22Rv1 (cell line): ENCODE measurements at regions not wholly inside any gene's neighbourhood (a gene's known extent, or its start where the extent isn't known, plus 50 kb on each side); places are given as distances from the start of the nearest gene placed in this dataset.

Experiments used
- H3K27ac ChIP-seq: fragments of 450-650 bp; 2 replicates; pipeline ENCODE4 v1.5.1; 2017
- ZFX ChIP-seq: fragments of 450-650 bp; IDR thresholded peaks from 2 replicates; pipeline ENCODE4 v1.6.1; 2017; ENCODE audit warnings: antibody characterized with exemption, borderline replicate concordance
- TF ChIP-seq, protein P1 (sequence below): fragments of 450-650 bp; IDR thresholded peaks from 2 replicates; pipeline ENCODE4 v1.5.1; 2017; ENCODE audit warnings: mild to moderate bottlenecking

DNA sequence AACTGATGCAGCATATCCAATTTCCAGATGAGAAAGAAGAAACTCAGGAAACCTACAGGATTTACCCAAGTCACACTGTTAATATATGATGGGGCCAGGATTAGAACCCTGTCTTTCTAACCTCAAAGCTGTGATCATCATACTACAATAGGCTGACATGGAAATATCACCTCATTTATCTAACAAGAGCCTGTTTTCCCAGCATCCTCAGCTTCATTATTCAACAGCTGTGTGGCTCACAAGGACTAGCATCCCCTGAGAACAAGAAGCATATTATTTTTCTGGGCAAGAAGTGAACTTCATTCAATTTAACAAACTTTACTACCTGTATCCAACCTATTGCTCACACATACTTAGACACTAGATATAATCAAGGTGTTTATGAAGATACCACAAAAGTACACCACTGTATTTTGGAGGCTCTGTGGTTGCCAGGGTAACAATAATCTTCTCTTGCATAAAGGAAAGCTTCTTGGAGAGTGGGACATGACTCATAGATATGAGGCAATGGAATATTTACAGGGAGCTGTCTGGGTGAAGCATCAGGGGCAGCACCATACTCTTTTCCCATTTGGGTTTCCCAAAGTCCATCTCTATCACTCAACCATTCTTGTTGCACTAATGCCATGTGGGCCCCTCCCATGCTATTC, 218.2 kb downstream of the RAD51AP2 start:
- no peak for TF ChIP-seq ZFX
- H3K27ac ChIP-seq = no peak overlapping the region

DNA sequence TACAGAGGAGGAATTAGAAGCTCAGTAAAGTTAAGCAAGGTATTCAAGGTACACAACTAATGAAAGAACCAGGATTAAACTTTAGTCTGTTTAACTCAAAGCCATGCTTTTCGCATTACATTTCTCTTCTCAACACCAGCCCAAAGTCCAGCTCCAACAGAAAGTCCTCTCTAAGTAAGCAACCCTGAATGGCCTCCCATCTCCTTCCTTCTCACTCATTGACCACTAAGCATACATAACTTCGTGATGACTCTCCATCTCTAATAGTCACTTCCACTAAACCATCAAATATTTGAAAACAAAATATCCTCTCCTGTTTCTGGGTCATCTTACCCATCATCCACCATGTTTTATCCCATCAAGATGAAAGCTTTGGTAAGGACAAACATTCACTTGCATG, 219.8 kb downstream of the RAD51AP2 start:
- no peak overlapping the region for H3K27ac ChIP-seq
- TF ChIP-seq ZFX = no peak
- TF ChIP-seq, protein P1, sequence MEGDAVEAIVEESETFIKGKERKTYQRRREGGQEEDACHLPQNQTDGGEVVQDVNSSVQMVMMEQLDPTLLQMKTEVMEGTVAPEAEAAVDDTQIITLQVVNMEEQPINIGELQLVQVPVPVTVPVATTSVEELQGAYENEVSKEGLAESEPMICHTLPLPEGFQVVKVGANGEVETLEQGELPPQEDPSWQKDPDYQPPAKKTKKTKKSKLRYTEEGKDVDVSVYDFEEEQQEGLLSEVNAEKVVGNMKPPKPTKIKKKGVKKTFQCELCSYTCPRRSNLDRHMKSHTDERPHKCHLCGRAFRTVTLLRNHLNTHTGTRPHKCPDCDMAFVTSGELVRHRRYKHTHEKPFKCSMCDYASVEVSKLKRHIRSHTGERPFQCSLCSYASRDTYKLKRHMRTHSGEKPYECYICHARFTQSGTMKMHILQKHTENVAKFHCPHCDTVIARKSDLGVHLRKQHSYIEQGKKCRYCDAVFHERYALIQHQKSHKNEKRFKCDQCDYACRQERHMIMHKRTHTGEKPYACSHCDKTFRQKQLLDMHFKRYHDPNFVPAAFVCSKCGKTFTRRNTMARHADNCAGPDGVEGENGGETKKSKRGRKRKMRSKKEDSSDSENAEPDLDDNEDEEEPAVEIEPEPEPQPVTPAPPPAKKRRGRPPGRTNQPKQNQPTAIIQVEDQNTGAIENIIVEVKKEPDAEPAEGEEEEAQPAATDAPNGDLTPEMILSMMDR = no peak

DNA sequence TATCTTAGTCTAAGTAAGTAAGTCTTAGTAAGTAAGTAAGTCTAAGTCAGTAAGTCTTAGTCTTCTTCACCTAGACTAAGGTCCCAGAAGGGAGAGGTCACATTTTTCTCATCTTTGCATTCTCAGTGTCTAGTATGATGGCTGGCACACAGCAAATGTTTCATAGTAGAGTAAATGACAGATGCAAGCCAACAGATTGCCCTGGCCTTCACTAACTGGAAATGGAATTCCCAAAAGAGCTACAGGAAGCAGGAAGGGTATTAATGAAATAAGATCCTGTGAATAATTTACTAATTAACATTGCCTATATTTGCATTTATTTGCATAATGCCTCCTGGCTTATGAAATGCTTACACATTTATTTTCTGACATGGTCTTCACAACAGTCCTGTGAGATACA, 221.6 kb downstream of the RAD51AP2 start:
- no peak for TF ChIP-seq ZFX
- TF ChIP-seq, protein P1 = no peak
- H3K27ac ChIP-seq = no peak overlapping the region

DNA sequence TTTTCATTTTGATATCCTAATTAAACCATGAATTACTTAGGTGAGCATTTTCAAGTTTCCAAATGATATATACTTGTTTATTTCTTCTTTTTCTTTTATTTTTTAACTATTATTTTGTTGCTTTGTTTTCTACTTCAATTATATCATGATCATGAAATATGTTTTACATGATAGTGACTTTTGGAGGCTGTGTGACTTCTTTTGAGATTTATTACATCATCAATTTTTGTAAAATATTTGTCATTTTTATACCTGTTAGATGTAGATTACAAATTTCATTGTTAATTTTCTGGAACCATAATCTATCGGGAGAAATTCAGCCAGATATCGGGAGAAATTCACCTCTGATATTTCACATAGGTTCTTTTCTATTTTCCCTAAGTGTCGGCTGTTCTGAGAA, 228.6 kb downstream of the RAD51AP2 start:
- TF ChIP-seq, protein P1 = no peak
- no peak for TF ChIP-seq ZFX
- no peak overlapping the region for H3K27ac ChIP-seq

DNA sequence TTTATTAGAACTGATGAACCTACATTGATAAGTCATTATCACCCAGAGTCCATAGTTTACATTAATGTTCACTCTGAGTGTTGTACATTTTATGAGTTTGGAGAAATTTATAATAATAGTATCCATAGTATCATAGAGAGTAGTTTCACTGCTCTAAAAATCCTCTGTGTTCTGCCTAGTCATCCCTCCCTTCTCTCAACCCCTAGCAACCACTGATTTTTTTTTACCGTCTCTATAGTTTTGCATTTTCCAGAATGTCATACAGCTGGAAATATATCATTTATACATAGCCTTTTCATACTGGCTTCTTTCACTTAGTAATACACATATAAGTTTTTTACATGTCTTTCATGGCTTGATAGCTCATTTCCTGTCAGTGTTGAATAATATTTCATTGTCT, 231.1 kb downstream of the RAD51AP2 start:
- TF ChIP-seq ZFX = no peak
- TF ChIP-seq, protein P1 = no peak

DNA sequence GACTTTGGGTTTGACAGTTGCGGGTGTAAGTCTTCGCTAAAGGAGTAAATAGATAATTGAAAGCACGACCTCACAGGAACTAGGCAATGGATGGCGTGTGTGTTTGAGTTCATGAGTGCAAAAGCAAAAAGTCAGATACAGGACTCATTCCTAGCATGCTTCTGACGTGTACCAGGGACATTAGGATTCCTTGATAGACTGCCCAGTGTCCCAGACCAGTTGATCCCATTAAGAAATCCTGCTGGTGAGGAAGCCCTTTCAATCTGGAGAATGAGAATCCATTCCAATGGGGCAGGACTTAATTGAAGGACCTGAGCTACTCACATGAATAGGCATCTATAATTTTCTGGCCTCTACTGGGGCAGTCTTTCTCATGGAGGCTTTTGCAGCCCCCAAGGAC, 235.4 kb downstream of the RAD51AP2 start:
- H3K27ac ChIP-seq = no peak overlapping the region
- TF ChIP-seq, protein P1 = no peak
- no peak for TF ChIP-seq ZFX

More for the DNA sequence above, 231.1 kb downstream of the RAD51AP2 start:
- no peak overlapping the region for H3K27ac ChIP-seq

DNA sequence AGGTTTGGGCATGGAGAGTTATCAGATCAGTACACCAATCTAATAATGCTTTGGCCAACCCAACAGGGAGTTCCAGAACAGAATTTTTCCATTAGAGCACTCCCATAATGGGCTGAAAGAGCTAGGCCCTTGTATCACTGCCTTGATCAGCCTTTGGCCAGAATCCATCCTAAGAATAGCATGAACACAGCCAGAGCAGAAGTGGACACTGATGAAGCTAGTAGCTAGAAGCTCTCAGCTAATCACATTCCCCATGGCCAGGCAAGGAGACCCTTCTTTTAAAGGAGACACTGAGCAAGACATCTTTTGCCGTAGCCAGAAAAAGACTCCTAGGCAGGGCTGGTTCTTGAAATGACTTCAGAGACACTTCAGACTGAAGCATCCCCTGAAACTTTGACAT, 236.0 kb downstream of the RAD51AP2 start:
- no peak for TF ChIP-seq ZFX
- TF ChIP-seq, protein P1 = no peak
- H3K27ac ChIP-seq = no peak overlapping the region

DNA sequence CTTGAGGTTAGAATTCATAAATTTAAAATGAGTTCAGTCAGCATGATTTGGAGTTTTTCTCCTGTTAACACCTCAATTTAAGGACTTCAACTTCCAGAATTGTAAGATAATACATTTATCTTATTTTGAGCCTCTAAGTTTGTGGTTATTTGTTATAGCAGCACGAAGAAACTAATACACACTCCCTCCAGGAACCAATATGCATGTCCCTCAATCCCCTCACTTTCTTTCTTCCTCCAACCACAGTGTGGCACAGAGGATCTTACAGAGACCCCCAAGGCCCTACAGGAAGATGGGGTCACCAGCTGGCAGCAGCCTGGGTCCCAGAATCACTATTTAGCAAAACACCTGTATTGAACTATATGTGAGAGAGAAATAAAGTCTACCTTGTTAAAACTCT, 242.0 kb downstream of the RAD51AP2 start:
- no peak overlapping the region for H3K27ac ChIP-seq
- TF ChIP-seq, protein P1 = no peak
